Esophagus muscularis mucosa (tissue), 4 donors: ENCODE measurements at regions not wholly inside any gene's neighbourhood (a gene's known extent, or its start where the extent isn't known, plus 50 kb on each side); places are given as distances from the start of the nearest gene placed in this dataset.

ENCODE experiments used
- EP300 ChIP-seq: sonication (generic); formaldehyde crosslinking; IDR thresholded peaks from one replicate; pipeline ENCODE4 v1.6.1; 2017; ENCODE audit warnings: antibody characterized with exemption
- POLR2A ChIP-seq: fragments of 450-650 bp; IDR thresholded peaks from one replicate; pipeline ENCODE4 v1.6.1; 2017; ENCODE audit warnings: antibody characterized with exemption, moderate library complexity, mild to moderate bottlenecking, low read depth
- POLR2AphosphoS5 ChIP-seq, 2 donors: sonication (generic); formaldehyde crosslinking; IDR thresholded peaks; one replicate each; pipeline ENCODE4 v1.6.1; 2017; ENCODE audit warnings: antibody characterized with exemption in 2 of 2
- TF ChIP-seq, protein P1 (sequence below), 3 experiments: fragments of 200-600 bp in 2 of 3; fragments of 450-650 bp in 1 of 3; sonication (generic) in 2 of 3; IDR thresholded peaks; one replicate each; pipeline ENCODE4 v1.5.1; 2017 to 2019; ENCODE audit warnings: antibody characterized with exemption in 3 of 3, mild to moderate bottlenecking in 2 of 3, moderate library complexity in 1 of 3

GRCh38 chr14:85188836-85189235 is 341.1 kb upstream of the FLRT2 start:
- TF ChIP-seq, protein P1, sequence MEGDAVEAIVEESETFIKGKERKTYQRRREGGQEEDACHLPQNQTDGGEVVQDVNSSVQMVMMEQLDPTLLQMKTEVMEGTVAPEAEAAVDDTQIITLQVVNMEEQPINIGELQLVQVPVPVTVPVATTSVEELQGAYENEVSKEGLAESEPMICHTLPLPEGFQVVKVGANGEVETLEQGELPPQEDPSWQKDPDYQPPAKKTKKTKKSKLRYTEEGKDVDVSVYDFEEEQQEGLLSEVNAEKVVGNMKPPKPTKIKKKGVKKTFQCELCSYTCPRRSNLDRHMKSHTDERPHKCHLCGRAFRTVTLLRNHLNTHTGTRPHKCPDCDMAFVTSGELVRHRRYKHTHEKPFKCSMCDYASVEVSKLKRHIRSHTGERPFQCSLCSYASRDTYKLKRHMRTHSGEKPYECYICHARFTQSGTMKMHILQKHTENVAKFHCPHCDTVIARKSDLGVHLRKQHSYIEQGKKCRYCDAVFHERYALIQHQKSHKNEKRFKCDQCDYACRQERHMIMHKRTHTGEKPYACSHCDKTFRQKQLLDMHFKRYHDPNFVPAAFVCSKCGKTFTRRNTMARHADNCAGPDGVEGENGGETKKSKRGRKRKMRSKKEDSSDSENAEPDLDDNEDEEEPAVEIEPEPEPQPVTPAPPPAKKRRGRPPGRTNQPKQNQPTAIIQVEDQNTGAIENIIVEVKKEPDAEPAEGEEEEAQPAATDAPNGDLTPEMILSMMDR (IDR thresholded peaks at IDR 0.05): no peak
- no peak for TF ChIP-seq POLR2AphosphoS5 (IDR thresholded peaks at IDR 0.05)
- no peak for TF ChIP-seq POLR2A
- TF ChIP-seq EP300: no peak
